Endothelial cell of umbilical vein (primary cell): ENCODE measurements at regions not wholly inside any gene's neighbourhood (a gene's known extent, or its start where the extent isn't known, plus 50 kb on each side); places are given as distances from the start of the nearest gene placed in this dataset.

ENCODE experiments used
- BruUV-seq: library from RNA; stranded (reverse); fragments of 400-500 nt; replicated peaks from 2 replicates; lab custom pipeline; 2021; lab: Mats Ljungman, UMichigan
- CTCF ChIA-PET: fragments of 300-600, 350-600 bp; sonication (Branson Sonifier 250); formaldehyde crosslinking; loops from one replicate; lab custom pipeline; 2021; ENCODE audit warnings: antibody characterized with exemption, inconsistent platforms; lab: Charles Lee
- POLR2A ChIA-PET: fragments of 300-600, 350-600 bp; sonication (Branson Sonifier 250); formaldehyde crosslinking; loops from one replicate; lab custom pipeline; 2021; ENCODE audit warnings: antibody characterized with exemption, inconsistent platforms; lab: Charles Lee
- DNase-seq: peaks from one replicate; pipeline ENCODE4 v3.0.0-alpha.2; 2011; ENCODE audit warnings: low read depth, low spot score
- FAIRE-seq: peaks from 2 replicates; lab custom pipeline; 2011; peaks lifted over from hg19 to GRCh38; lab: Jason Lieb, UNC
- H2AFZ ChIP-seq: 2 replicates; pipeline ENCODE4 v1.6.0; 2012; ENCODE audit warnings: low read depth, low read length, control low read depth, inconsistent platforms
- H3K27ac ChIP-seq: 2 replicates; pipeline ENCODE4 v1.5.1; 2011; ENCODE audit warnings: low read depth, mild to moderate bottlenecking, control low read depth, low read length, moderate library complexity; ENCODE audit not compliant: insufficient read depth
- H3K27me3 ChIP-seq, 2 experiments: 2 replicates each; pipeline versions ENCODE4 v1.6.0 to v1.6.1; 2011; ENCODE audit warnings: low read length in 2 of 2, mixed read lengths in 1 of 2; ENCODE audit not compliant: control insufficient read depth in 2 of 2, insufficient read depth in 2 of 2
- H3K36me3 ChIP-seq, 2 experiments: 2 replicates in 1 of 2; 3 replicates in 1 of 2; pipeline ENCODE4 v1.5.1; 2011; ENCODE audit warnings: low read length in 2 of 2, mild to moderate bottlenecking in 1 of 2, moderate library complexity in 1 of 2; ENCODE audit not compliant: control insufficient read depth in 2 of 2, insufficient read depth in 2 of 2; ENCODE audit errors: extremely low read depth in 1 of 2
- H3K4me1 ChIP-seq: 3 replicates; pipeline ENCODE4 v1.5.1; 2011; ENCODE audit warnings: mild to moderate bottlenecking, low read length; ENCODE audit not compliant: control insufficient read depth, insufficient read depth; ENCODE audit errors: extremely low read depth
- H3K4me2 ChIP-seq: 2 replicates; pipeline ENCODE4 v1.6.1; 2011; ENCODE audit warnings: low read length, control low read depth, mixed read lengths; ENCODE audit not compliant: insufficient read depth
- H3K4me3 ChIP-seq, 3 experiments: fragments of 200-600 bp in 1 of 3; sonication (generic), shearing (Covaris generic) in 1 of 3; replicated peaks in 1 of 3; 2 replicates each; pipeline ENCODE4 v1.5.1; 2011 to 2016; ENCODE audit warnings: control low read depth in 3 of 3, low read length in 3 of 3, mild to moderate bottlenecking in 2 of 3, inconsistent platforms in 1 of 3, low read depth in 1 of 3, moderate library complexity in 1 of 3; ENCODE audit not compliant: insufficient read depth in 1 of 3
- H3K79me2 ChIP-seq: 2 replicates; pipeline ENCODE4 v1.6.0; 2012; ENCODE audit warnings: low read length, inconsistent platforms; ENCODE audit not compliant: control insufficient read depth, insufficient read depth
- H3K9ac ChIP-seq: replicated peaks from 2 replicates; pipeline ENCODE3; 2011; ENCODE audit warnings: low read length, control low read depth; ENCODE audit not compliant: insufficient read depth; ENCODE audit errors: extremely low read depth
- H3K9me1 ChIP-seq: replicated peaks from 3 replicates; pipeline ENCODE4 v1.6.0; 2011; ENCODE audit warnings: mild to moderate bottlenecking, low read length; ENCODE audit not compliant: control insufficient read depth, insufficient read depth; ENCODE audit errors: extremely low read depth
- H3K9me3 ChIP-seq: replicated peaks from 2 replicates; pipeline ENCODE4 v1.5.1; 2012; ENCODE audit warnings: low read length, inconsistent platforms; ENCODE audit not compliant: control insufficient read depth, insufficient read depth
- H4K20me1 ChIP-seq: replicated peaks from 2 replicates; pipeline ENCODE3; 2011; ENCODE audit warnings: mild to moderate bottlenecking, low read length; ENCODE audit not compliant: control insufficient read depth, insufficient read depth; ENCODE audit errors: extremely low read depth
- CTCF ChIP-seq, 2 donors: IDR thresholded peaks; 1 replicate in 1 of 2; 2 replicates in 1 of 2; pipeline ENCODE4 v1.5.1; 2011; ENCODE audit warnings: low read length in 2 of 2, mild to moderate bottlenecking in 2 of 2, moderate library complexity in 2 of 2, control low read depth in 1 of 2, inconsistent platforms in 1 of 2, low read depth in 1 of 2; ENCODE audit not compliant: insufficient read depth in 1 of 2; ENCODE audit errors: extremely low read depth in 1 of 2
- EZH2 ChIP-seq: IDR thresholded peaks from 2 replicates; pipeline ENCODE4 v1.6.1; 2012; ENCODE audit warnings: borderline replicate concordance, low read depth, mild to moderate bottlenecking, moderate library complexity, low read length, inconsistent platforms; ENCODE audit not compliant: severe bottlenecking
- FOS ChIP-seq: IDR thresholded peaks from 2 replicates; pipeline ENCODE4 v1.6.1; 2011; ENCODE audit warnings: mild to moderate bottlenecking, low read length, moderate library complexity, borderline replicate concordance; ENCODE audit not compliant: insufficient read depth
- GATA2 ChIP-seq: IDR thresholded peaks from 2 replicates; pipeline ENCODE4 v1.7.0; 2011; ENCODE audit warnings: low read depth, mild to moderate bottlenecking, moderate library complexity, mixed read lengths, low read length; ENCODE audit not compliant: insufficient read length, insufficient read depth
- JUN ChIP-seq: IDR thresholded peaks from 2 replicates; pipeline ENCODE4 v1.6.1; 2011; ENCODE audit warnings: borderline replicate concordance, low read depth; ENCODE audit not compliant: insufficient read length, insufficient read depth
- MAX ChIP-seq: IDR thresholded peaks from 2 replicates; pipeline ENCODE4 v1.6.1; 2011; ENCODE audit not compliant: insufficient read depth, insufficient read length
- MYC ChIP-seq: IDR thresholded peaks from one replicate; pipeline ENCODE4 v1.6.1; 2011; ENCODE audit warnings: mild to moderate bottlenecking, low read depth, low read length
- POLR2A ChIP-seq: IDR thresholded peaks from 2 replicates; pipeline ENCODE4 v1.6.1; 2012; ENCODE audit warnings: low read depth, mild to moderate bottlenecking, control low read depth, low read length
- POLR2AphosphoS5 ChIP-seq: IDR thresholded peaks from 2 replicates; pipeline ENCODE4 v1.6.1; 2012; ENCODE audit warnings: low read depth, mild to moderate bottlenecking, control low read depth, low read length, moderate library complexity; ENCODE audit not compliant: insufficient read depth
- dilution Hi-C: fragments of 300-500 bp; cut with MboI; formaldehyde crosslinking; loops from one replicate; pipeline ENCODE4 v1.15.0; 2019; ENCODE audit warnings: low sequenced_read_pairs; ENCODE audit not compliant: extremely low pct_ligation_motif_present
- intact Hi-C: fragments of 100-400 bp; cut with micrococcal nuclease; formaldehyde crosslinking; loops from one replicate; pipeline ENCODE4 v1.10.0; 2022

- H3K9me3 ChIP-seq: peaks cover 5% of the 10 kb centered on the region
- no peak overlapping the region for H3K27ac ChIP-seq
- no peak overlapping the region for H3K9ac ChIP-seq
- no peak overlapping the region for H3K4me3 ChIP-seq
- no peak for DNase-seq
- no peak overlapping the region for H2AFZ ChIP-seq
- TF ChIP-seq EZH2: no peak
- ChIA-PET POLR2A (no interaction called here), CTCF (no interaction called here)
- H3K27me3 ChIP-seq: no peaks in the 10 kb centered on the region
- no peak for FAIRE-seq
- no peaks in the 10 kb centered on the region for H3K36me3 ChIP-seq
- H3K79me2 ChIP-seq: no peaks in the 10 kb centered on the region
- no peak overlapping the region for H3K4me2 ChIP-seq
- no peaks in the 10 kb centered on the region for H3K4me1 ChIP-seq
- BruUV-seq: no TSS peak
- intact Hi-C loops: no loop called here
- dilution Hi-C loops: no loop called here
- H4K20me1 ChIP-seq: no peaks in the 10 kb centered on the region
- H3K9me1 ChIP-seq: no peaks in the 10 kb centered on the region
Observed at GRCh38 chr2:77640924-77641323, 118.7 kb upstream of the LRRTM4 start.

DNA sequence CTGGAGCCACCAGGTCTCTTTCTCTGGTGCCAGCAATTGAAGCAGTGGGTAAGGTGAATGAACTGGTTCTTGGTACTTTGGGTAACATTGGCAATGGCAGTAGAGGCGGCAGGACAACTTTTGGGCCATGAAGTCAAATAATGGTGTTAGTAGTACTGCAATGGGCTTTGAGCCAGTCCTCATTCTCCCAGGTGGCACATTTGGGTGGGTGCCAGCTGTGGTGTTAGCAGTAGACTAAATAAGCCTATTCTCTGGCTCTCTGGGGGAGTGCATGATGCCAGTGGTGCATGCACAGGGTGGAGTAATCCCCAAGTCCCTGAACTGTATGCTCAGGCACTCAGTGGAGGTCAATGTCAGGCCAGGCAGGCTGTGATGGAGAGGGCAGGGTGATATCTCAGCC is 120.2 kb upstream of the LRRTM4 start:
- Histone ChIP-seq H3K4me2 (no peak overlapping the region), H3K79me2 (no peaks in the 10 kb centered on the region), H3K4me3 (no peak overlapping the region), H4K20me1 (no peaks in the 10 kb centered on the region), H3K27me3 (no peaks in the 10 kb centered on the region), H3K9ac (no peak overlapping the region), H3K4me1 (no peaks in the 10 kb centered on the region), H3K9me1 (no peaks in the 10 kb centered on the region), H3K27ac (no peak overlapping the region), H3K9me3 (peaks cover 5% of the 10 kb centered on the region), H3K36me3 (no peaks in the 10 kb centered on the region), H2AFZ (no peak overlapping the region)
- CTCF ChIA-PET: no interaction called here
- FAIRE-seq (no peak), DNase-seq (no peak)
- POLR2A ChIA-PET: no interaction called here
- TF ChIP-seq JUN (no peak), GATA2 (no peak), POLR2AphosphoS5 (no peak), MAX (no peak), CTCF (IDR thresholded peaks at IDR 0.05; ENCODE audit: extremely low read depth in 1 of 2, insufficient read depth in 1 of 2, low read depth in 1 of 2, low read length in 2 of 2) (no peak), EZH2 (no peak), MYC (no peak), POLR2A (no peak), FOS (no peak)
- dilution Hi-C loops (no loop called here), intact Hi-C loops (no loop called here)
- no TSS peak for BruUV-seq
